ENCODE measurements at regions not wholly inside any gene's neighbourhood (a gene's known extent, or its start where the extent isn't known, plus 50 kb on each side); places are given as distances from the start of the nearest gene placed in this dataset.
"Not testable (repeated sequence)": the region's sequence is repeated elsewhere in the genome, so short reads cannot be mapped to it uniquely, and the experiment has no call there.

GRCh38 chr2:16373341-16373740 is 292.3 kb downstream of the CYRIA start:
- no peak for DNase-seq (ENCODE audit: low read depth, low spot score)

- DNase-seq (ENCODE audit: low read depth, low spot score): no peak
Measured at GRCh38 chr2:16371751-16372150, 293.9 kb downstream of the CYRIA start.

GRCh38 chr2:16368951-16369350 is 296.7 kb downstream of the CYRIA start:
- DNase-seq (ENCODE audit: low read depth, low spot score): no peak

- no peak for DNase-seq (ENCODE audit: low read depth, low spot score)
Measured at GRCh38 chr2:16368328-16368727, 297.3 kb downstream of the CYRIA start.

- no peak for DNase-seq (ENCODE audit: low read depth, low spot score)
Measured at GRCh38 chr2:16365366-16365765, 300.3 kb downstream of the CYRIA start.

- DNase-seq (ENCODE audit: low read depth, low spot score): no peak
Measured at GRCh38 chr2:16363581-16363980, 302.1 kb downstream of the CYRIA start.

- no peak for DNase-seq (ENCODE audit: low read depth, low spot score)
Measured at GRCh38 chr2:16362611-16363010, 303.0 kb downstream of the CYRIA start.

- DNase-seq (ENCODE audit: low read depth, low spot score): no peak
Measured at GRCh38 chr2:16361261-16361995, 304.2 kb downstream of the CYRIA start.

- no peak for DNase-seq (ENCODE audit: low read depth, low spot score)
Measured at GRCh38 chr2:16359961-16360360, 305.7 kb downstream of the CYRIA start.

- DNase-seq (ENCODE audit: low read depth, low spot score): no peak
Measured at GRCh38 chr2:16357188-16357587, 308.4 kb downstream of the CYRIA start.

- DNase-seq (ENCODE audit: low read depth, low spot score): no peak
Measured at GRCh38 chr2:16351541-16351940, 314.1 kb downstream of the CYRIA start.

- DNase-seq (ENCODE audit: low read depth, low spot score): no peak
Measured at GRCh38 chr2:16351137-16351536, 314.5 kb downstream of the CYRIA start.

GRCh38 chr2:16350211-16350610 is 315.4 kb downstream of the CYRIA start:
- no peak for DNase-seq (ENCODE audit: low read depth, low spot score)

- no peak for DNase-seq (ENCODE audit: low read depth, low spot score)
Measured at GRCh38 chr2:16349811-16350210, 315.8 kb downstream of the CYRIA start.

GRCh38 chr2:16348821-16349515 is 316.7 kb downstream of the CYRIA start:
- DNase-seq (ENCODE audit: low read depth, low spot score): no peak

- DNase-seq (ENCODE audit: low read depth, low spot score): no peak
Measured at GRCh38 chr2:16346671-16347070, 319.0 kb downstream of the CYRIA start.

GRCh38 chr2:16345231-16345630 is 320.4 kb downstream of the CYRIA start:
- not testable (repeated sequence) for DNase-seq (ENCODE audit: low read depth, low spot score)

GRCh38 chr2:16339206-16339605 is 326.4 kb downstream of the CYRIA start:
- no peak for DNase-seq (ENCODE audit: low read depth, low spot score)

- no peak for DNase-seq (ENCODE audit: low read depth, low spot score)
Measured at GRCh38 chr2:16338026-16338425, 327.6 kb downstream of the CYRIA start.

- no peak for DNase-seq (ENCODE audit: low read depth, low spot score)
Measured at GRCh38 chr2:16336916-16337315, 328.7 kb downstream of the CYRIA start.

GRCh38 chr2:16336491-16336890 is 329.1 kb downstream of the CYRIA start:
- no peak for DNase-seq (ENCODE audit: low read depth, low spot score)

- no peak for DNase-seq (ENCODE audit: low read depth, low spot score)
Measured at GRCh38 chr2:16335947-16336346, 329.7 kb downstream of the CYRIA start.

- no peak for DNase-seq (ENCODE audit: low read depth, low spot score)
Measured at GRCh38 chr2:16335604-16335930, 330.1 kb downstream of the CYRIA start.

Measured in ELF-1 (cell line).